Uterus (tissue), 2 donors: ENCODE measurements at regions not wholly inside any gene's neighbourhood (a gene's known extent, or its start where the extent isn't known, plus 50 kb on each side); places are given as distances from the start of the nearest gene placed in this dataset.

Experiments used
- CTCF ChIP-seq, 4 experiments: fragments of 200-600 bp in 2 of 4; fragments of 450-650 bp in 2 of 4; sonication (generic) in 2 of 4; IDR thresholded peaks; one replicate each; pipeline ENCODE4 v1.5.1; 2016 to 2019; ENCODE audit warnings: antibody characterized with exemption in 4 of 4, mild to moderate bottlenecking in 2 of 4, moderate library complexity in 1 of 4
- POLR2A ChIP-seq, 2 donors: fragments of 450-650 bp; IDR thresholded peaks; one replicate each; pipeline ENCODE4 v1.6.1; 2016; ENCODE audit warnings: antibody characterized with exemption in 2 of 2, mild to moderate bottlenecking in 1 of 2, moderate library complexity in 1 of 2

DNA sequence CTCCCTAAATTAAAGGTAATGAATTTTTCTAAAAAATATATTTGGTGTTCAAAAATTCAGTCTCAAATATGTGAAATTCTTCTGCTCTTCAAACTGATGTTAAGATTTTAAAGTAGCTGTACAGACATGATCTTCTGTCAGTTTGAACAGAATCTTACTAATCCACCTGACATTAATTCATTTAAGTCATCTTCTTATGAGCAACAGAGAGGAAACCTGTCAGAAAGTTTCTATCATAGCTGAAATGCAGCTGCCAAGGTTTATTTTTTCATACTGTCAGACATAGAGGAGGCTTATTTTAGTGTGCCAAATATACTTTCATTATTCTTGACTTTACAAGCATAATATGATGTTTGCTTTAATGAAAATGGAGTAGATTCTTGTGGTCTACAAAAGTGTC, 686.6 kb upstream of the MIS18BP1 start:
- TF ChIP-seq CTCF (IDR thresholded peaks at IDR 0.05) (no peak), POLR2A (IDR thresholded peaks at IDR 0.05) (no peak)
